ENCODE measurements at regions not wholly inside any gene's neighbourhood (a gene's known extent, or its start where the extent isn't known, plus 50 kb on each side); places are given as distances from the start of the nearest gene placed in this dataset.

DNA sequence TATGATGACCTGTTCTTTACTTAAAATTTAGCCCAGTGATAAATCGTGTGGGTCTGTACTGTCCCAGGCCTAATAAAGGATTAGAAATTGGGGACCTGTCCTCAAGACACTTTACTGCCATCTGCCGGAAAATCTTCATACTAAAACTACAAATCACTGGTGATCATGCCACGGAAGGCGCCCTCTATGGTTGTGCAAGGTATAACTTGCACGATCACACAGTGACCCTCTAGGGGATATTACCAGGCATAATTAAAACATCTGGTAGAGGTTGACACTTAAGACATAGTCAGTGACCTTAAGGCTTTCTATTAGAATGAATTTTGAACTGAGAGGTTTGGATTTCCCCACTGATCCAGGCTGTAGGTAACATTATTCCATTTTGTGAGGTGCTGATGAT lies 172.6 kb downstream of the BMP2 start:
- H3K36me3 ChIP-seq (ENCODE audit: control insufficient read depth in 2 of 2, extremely low read depth in 1 of 2, insufficient read depth in 2 of 2, low read length in 2 of 2) = no peaks in the 10 kb centered on the region
- no peak overlapping the region for H3K4me2 ChIP-seq (ENCODE audit: control insufficient read depth, extremely low read depth, insufficient read depth, low read depth, low read length)
- no peaks in the 10 kb centered on the region for H3K9me3 ChIP-seq (ENCODE audit: control insufficient read depth, low read depth, low read length)
- H3K4me1 ChIP-seq (ENCODE audit: control insufficient read depth, extremely low read depth, insufficient read depth, low read length) = peaks cover 7% of the 10 kb centered on the region
- H3K79me2 ChIP-seq (ENCODE audit: control insufficient read depth, insufficient read depth, low read length) = no peaks in the 10 kb centered on the region
- no peak for DNase-seq (ENCODE audit: low read depth, low spot score)
- no peak overlapping the region for H3K9ac ChIP-seq (ENCODE audit: control insufficient read depth, extremely low read depth, insufficient read depth, low read length)
- H2AFZ ChIP-seq (ENCODE audit: control insufficient read depth, low read length) = no peak overlapping the region
- dilution Hi-C loops (cut with MboI; ENCODE audit: extremely low pct_ligation_motif_present, low sequenced_read_pairs) = no loop called here
- no peak for FAIRE-seq
- H3K27ac ChIP-seq (ENCODE audit: control insufficient read depth, insufficient read depth, low read length) = no peak overlapping the region
- no peaks in the 10 kb centered on the region for H3K27me3 ChIP-seq (ENCODE audit: control insufficient read depth, extremely low read depth, insufficient read depth, low read length)
- H4K20me1 ChIP-seq (ENCODE audit: control insufficient read depth, extremely low read depth, insufficient read depth, low read length) = no peaks in the 10 kb centered on the region
- no peak overlapping the region for H3K4me3 ChIP-seq (ENCODE audit: control insufficient read depth in 2 of 3, extremely low read depth in 1 of 3, insufficient read depth in 2 of 3, low read depth in 1 of 3, low read length in 3 of 3)
- TF ChIP-seq EZH2 (IDR thresholded peaks at IDR 0.05; ENCODE audit: low read length) = no peak
- TF ChIP-seq CTCF (optimal IDR thresholded peaks at IDR 0.05 in 1 of 3, IDR thresholded peaks at IDR 0.05 in 1 of 3, conservative IDR thresholded peaks at IDR 0.05 in 1 of 3; ENCODE audit: extremely low read depth in 1 of 3, insufficient read depth in 2 of 3, low read length in 3 of 3) = peak; percentile 55 to 74 (median 66)
- H3K9me1 ChIP-seq (ENCODE audit: control insufficient read depth, extremely low read depth, insufficient read depth, low read length) = no peaks in the 10 kb centered on the region

GRCh38 chr20:6940876-6941275 lies 173.4 kb downstream of the BMP2 start:
- DNase-seq (ENCODE audit: low read depth, low spot score) (no peak), FAIRE-seq (no peak)
- Histone ChIP-seq H3K27me3 (ENCODE audit: control insufficient read depth, extremely low read depth, insufficient read depth, low read length) (no peaks in the 10 kb centered on the region), H3K79me2 (ENCODE audit: control insufficient read depth, insufficient read depth, low read length) (no peaks in the 10 kb centered on the region), H3K9ac (ENCODE audit: control insufficient read depth, extremely low read depth, insufficient read depth, low read length) (no peak overlapping the region), H2AFZ (ENCODE audit: control insufficient read depth, low read length) (no peak overlapping the region), H3K27ac (ENCODE audit: control insufficient read depth, insufficient read depth, low read length) (no peak overlapping the region), H3K9me1 (ENCODE audit: control insufficient read depth, extremely low read depth, insufficient read depth, low read length) (no peaks in the 10 kb centered on the region), H3K36me3 (ENCODE audit: control insufficient read depth in 2 of 2, extremely low read depth in 1 of 2, insufficient read depth in 2 of 2, low read length in 2 of 2) (no peaks in the 10 kb centered on the region), H3K4me3 (ENCODE audit: control insufficient read depth in 2 of 3, extremely low read depth in 1 of 3, insufficient read depth in 2 of 3, low read depth in 1 of 3, low read length in 3 of 3) (no peak overlapping the region), H3K4me1 (ENCODE audit: control insufficient read depth, extremely low read depth, insufficient read depth, low read length) (peaks cover 7% of the 10 kb centered on the region), H3K4me2 (ENCODE audit: control insufficient read depth, extremely low read depth, insufficient read depth, low read depth, low read length) (no peak overlapping the region), H3K9me3 (ENCODE audit: control insufficient read depth, low read depth, low read length) (no peaks in the 10 kb centered on the region), H4K20me1 (ENCODE audit: control insufficient read depth, extremely low read depth, insufficient read depth, low read length) (no peaks in the 10 kb centered on the region)
- no peak for TF ChIP-seq EZH2 (IDR thresholded peaks at IDR 0.05; ENCODE audit: low read length)
- TF ChIP-seq CTCF (optimal IDR thresholded peaks at IDR 0.05 in 1 of 3, IDR thresholded peaks at IDR 0.05 in 1 of 3, conservative IDR thresholded peaks at IDR 0.05 in 1 of 3; ENCODE audit: extremely low read depth in 1 of 3, insufficient read depth in 2 of 3, low read length in 3 of 3) = no peak
- dilution Hi-C loops (cut with MboI; ENCODE audit: extremely low pct_ligation_motif_present, low sequenced_read_pairs) = no loop called here

Measured in keratinocyte (primary cell).